NOMO-1 treated with dmso at 0.1 percent for 144 hours (cell line): ENCODE measurements at regions not wholly inside any gene's neighbourhood (a gene's known extent, or its start where the extent isn't known, plus 50 kb on each side); places are given as distances from the start of the nearest gene placed in this dataset.

Source experiments
- DNase-seq: peaks from one replicate; lab custom pipeline; 2025; ENCODE audit not compliant: unreplicated experiment; lab: John Stamatoyannopoulos, UW

- DNase-seq = no peak
Observed at GRCh38 chr18:64273724-64274123, 124.8 kb upstream of the LINC00305 start.

- DNase-seq = no peak
Observed at GRCh38 chr18:64271975-64272659, 123.2 kb upstream of the LINC00305 start.

- no peak for DNase-seq
Observed at GRCh38 chr18:64271246-64271645, 122.4 kb upstream of the LINC00305 start.

- DNase-seq = no peak
Observed at GRCh38 chr18:64270608-64271007, 121.7 kb upstream of the LINC00305 start.

GRCh38 chr18:64270121-64270520 is 121.2 kb upstream of the LINC00305 start:
- DNase-seq = no peak

GRCh38 chr18:64264171-64264570 is 115.3 kb upstream of the LINC00305 start:
- no peak for DNase-seq

GRCh38 chr18:64260810-64261209 is 111.9 kb upstream of the LINC00305 start:
- DNase-seq = no peak

- DNase-seq = no peak
Observed at GRCh38 chr18:64259871-64260270, 111.0 kb upstream of the LINC00305 start.

GRCh38 chr18:64258111-64258650 is 109.3 kb upstream of the LINC00305 start:
- DNase-seq = no peak

- DNase-seq = no peak
Observed at GRCh38 chr18:64254399-64255093, 105.7 kb upstream of the LINC00305 start.

- no peak for DNase-seq
Observed at GRCh38 chr18:64253873-64254272, 105.0 kb upstream of the LINC00305 start.

- DNase-seq = no peak
Observed at GRCh38 chr18:64253222-64253621, 104.3 kb upstream of the LINC00305 start.

GRCh38 chr18:64248836-64249235 is 99.9 kb upstream of the LINC00305 start:
- DNase-seq = no peak

GRCh38 chr18:64245126-64245861 is 96.4 kb upstream of the LINC00305 start:
- DNase-seq = no peak

GRCh38 chr18:64244571-64244970 is 95.7 kb upstream of the LINC00305 start:
- no peak for DNase-seq

GRCh38 chr18:64240316-64240715 is 91.4 kb upstream of the LINC00305 start:
- DNase-seq = no peak

- no peak for DNase-seq
Observed at GRCh38 chr18:64238076-64238475, 89.2 kb upstream of the LINC00305 start.

- DNase-seq = no peak
Observed at GRCh38 chr18:64234321-64234720, 85.4 kb upstream of the LINC00305 start.

- no peak for DNase-seq
Observed at GRCh38 chr18:64233851-64234250, 85.0 kb upstream of the LINC00305 start.

- DNase-seq = no peak
Observed at GRCh38 chr18:64220941-64221340, 72.1 kb upstream of the LINC00305 start.

GRCh38 chr18:64219517-64219916 is 70.6 kb upstream of the LINC00305 start:
- DNase-seq = no peak
